T-cell (primary cell): ENCODE measurements at regions not wholly inside any gene's neighbourhood (a gene's known extent, or its start where the extent isn't known, plus 50 kb on each side); places are given as distances from the start of the nearest gene placed in this dataset.

Source experiments
- ATAC-seq, 4 experiments: fragments of 200-7000 bp in 3 of 4; fragments of 150-1000 bp in 1 of 4; cut with Tn5 transposase; replicated peaks in 1 of 4; 1 replicate in 3 of 4; 2 replicates in 1 of 4; pipeline ENCODE4 v1.10.0; 2021; ENCODE audit warnings: moderate library complexity in 3 of 4, mild to moderate bottlenecking in 2 of 4, moderate number of reproducible peaks in 1 of 4
- CTCF ChIA-PET, 2 donors: fragments of 300-600 bp; sonication (Branson Sonifier 250); formaldehyde crosslinking; loops; one replicate each; lab custom pipeline; 2022; ENCODE audit warnings: antibody characterized with exemption in 2 of 2; lab: Charles Lee
- POLR2A ChIA-PET, 2 donors: fragments of 300-600 bp; sonication (Branson Sonifier 250); formaldehyde crosslinking; loops; one replicate each; lab custom pipeline; 2022; ENCODE audit warnings: antibody characterized with exemption in 2 of 2; lab: Charles Lee
- DNase-seq, 35 experiments: peaks; one replicate each; pipeline versions ENCODE4 v3.0.0 to v3.0.0-alpha.2; 2013 to 2023
- H3K27ac ChIP-seq: one replicate; pipeline ENCODE4 v1.5.1; 2013; ENCODE audit warnings: low read length
- H3K27me3 ChIP-seq, 2 experiments: replicated peaks in 1 of 2; 1 replicate in 1 of 2; 2 replicates in 1 of 2; pipeline versions ENCODE4 v1.6.1 to v1.7.0; 2013; ENCODE audit warnings: low read length in 1 of 2, mixed read lengths in 1 of 2; ENCODE audit not compliant: control insufficient read depth in 2 of 2, insufficient read depth in 2 of 2; ENCODE audit errors: extremely low read depth in 1 of 2
- H3K36me3 ChIP-seq, 2 donors: 1 replicate in 1 of 2; 2 replicates in 1 of 2; pipeline versions ENCODE4 v1.6.1 to v1.7.0; 2013; ENCODE audit warnings: low read length in 1 of 2; ENCODE audit not compliant: control insufficient read depth in 2 of 2, insufficient read depth in 1 of 2; ENCODE audit errors: extremely low read depth in 1 of 2
- H3K4me1 ChIP-seq, 2 experiments: 1 replicate in 1 of 2; 2 replicates in 1 of 2; pipeline versions ENCODE4 v1.6.1 to v1.7.0; 2013; ENCODE audit warnings: low read length in 2 of 2, mixed read lengths in 1 of 2; ENCODE audit not compliant: insufficient read depth in 2 of 2, control insufficient read depth in 1 of 2; ENCODE audit errors: extremely low read depth in 1 of 2
- H3K4me3 ChIP-seq, 2 donors: 1 replicate in 1 of 2; 2 replicates in 1 of 2; pipeline versions ENCODE4 v1.5.1 to v1.7.0; 2013; ENCODE audit warnings: mild to moderate bottlenecking in 2 of 2, low read length in 1 of 2, moderate library complexity in 1 of 2; ENCODE audit not compliant: control insufficient read depth in 1 of 2; ENCODE audit errors: extremely low read depth in 1 of 2
- H3K9me3 ChIP-seq: 2 replicates; pipeline ENCODE4 v1.7.0; 2013
- H3K27ac Mint-ChIP-seq, 2 donors: one replicate each; pipeline ENCODE4 v1.8.0; 2020 to 2021; ENCODE audit warnings: mild to moderate bottlenecking in 2 of 2, mixed read lengths in 2 of 2
- H3K27me3 Mint-ChIP-seq, 2 donors: one replicate each; pipeline ENCODE4 v1.8.0; 2021 to 2022; ENCODE audit warnings: mixed read lengths in 2 of 2
- H3K36me3 Mint-ChIP-seq: one replicate; pipeline ENCODE4 v1.8.0; 2021; ENCODE audit warnings: mixed read lengths
- H3K4me1 Mint-ChIP-seq, 3 donors: one replicate each; pipeline ENCODE4 v1.8.0; 2020 to 2022; ENCODE audit warnings: mixed read lengths in 3 of 3, mild to moderate bottlenecking in 1 of 3
- H3K4me3 Mint-ChIP-seq, 3 donors: one replicate each; pipeline ENCODE4 v1.8.0; 2020 to 2022; ENCODE audit warnings: mild to moderate bottlenecking in 3 of 3, mixed read lengths in 3 of 3, moderate library complexity in 3 of 3
- H3K9me3 Mint-ChIP-seq, 3 donors: one replicate each; pipeline ENCODE4 v1.8.0; 2020 to 2022; ENCODE audit warnings: mixed read lengths in 3 of 3
- WGBS: methylation state at CpG from one replicate; pipeline ENCODE4 v1.1.5; 2013; ENCODE audit warnings: missing lambda C conversion rate; ENCODE audit not compliant: insufficient coverage; 5-methylcytosine and 5-hydroxymethylcytosine counted together

GRCh38 chr4:14912426-14912825 lies 89.9 kb upstream of the CPEB2 start:
- Mint-ChIP-seq H3K4me3 (no peak overlapping the region), H3K4me1 (no peaks in the 10 kb centered on the region), H3K36me3 (no peaks in the 10 kb centered on the region), H3K9me3 (no peaks in the 10 kb centered on the region), H3K27ac (no peak overlapping the region), H3K27me3 (peaks cover 15 to 33% of the 10 kb centered on the region in 2 donors)
- ATAC-seq = no peak
- ChIA-PET POLR2A (interaction anchor here in 1 of 2 donors (0.6 kb wide), 1 partner anchor 1147 kb away, joined by 3 read pairs; no protein-coding TSS in a partner anchor), CTCF (no interaction called here)
- H3K9me3 ChIP-seq = no peaks in the 10 kb centered on the region
- no peak overlapping the region for H3K27ac ChIP-seq
- DNase-seq = no peak
- no peaks in the 10 kb centered on the region for H3K27me3 ChIP-seq
- WGBS = no CpG with 5 or more reads among the region's 2 CpGs
- no peaks in the 10 kb centered on the region for H3K4me1 ChIP-seq
- no peak overlapping the region for H3K4me3 ChIP-seq
- no peaks in the 10 kb centered on the region for H3K36me3 ChIP-seq

- Histone ChIP-seq H3K4me1 (no peaks in the 10 kb centered on the region), H3K4me3 (no peak overlapping the region), H3K9me3 (no peaks in the 10 kb centered on the region), H3K27me3 (no peaks in the 10 kb centered on the region), H3K36me3 (no peaks in the 10 kb centered on the region), H3K27ac (no peak overlapping the region)
- ChIA-PET CTCF (no interaction called here), POLR2A (no interaction called here)
- ATAC-seq (no peak), DNase-seq (no peak)
- no CpG with 5 or more reads among the region's 2 CpGs for WGBS
- no peaks in the 10 kb centered on the region for H3K4me1 Mint-ChIP-seq
- peaks cover 14 to 22% of the 10 kb centered on the region in 2 donors for H3K27me3 Mint-ChIP-seq
- H3K36me3 Mint-ChIP-seq = no peaks in the 10 kb centered on the region
- H3K9me3 Mint-ChIP-seq = no peaks in the 10 kb centered on the region
- no peak overlapping the region for H3K4me3 Mint-ChIP-seq
- no peak overlapping the region for H3K27ac Mint-ChIP-seq
These were observed 87.3 kb upstream of the CPEB2 start for GRCh38 chr4:14915018-14915417.

GRCh38 chr4:14916554-14917297 lies 85.6 kb upstream of the CPEB2 start:
- no peaks in the 10 kb centered on the region for H3K9me3 Mint-ChIP-seq
- DNase-seq = no peak
- ATAC-seq = no peak
- WGBS = 61% methylated on average over 4 of the region's 7 CpGs
- H3K27me3 Mint-ChIP-seq = peaks cover 6 to 12% of the 10 kb centered on the region in 2 donors
- no peaks in the 10 kb centered on the region for H3K36me3 ChIP-seq
- H3K27ac ChIP-seq = no peak overlapping the region
- no peak overlapping the region for H3K27ac Mint-ChIP-seq
- H3K9me3 ChIP-seq = no peaks in the 10 kb centered on the region
- no peaks in the 10 kb centered on the region for H3K27me3 ChIP-seq
- no peak overlapping the region for H3K4me3 Mint-ChIP-seq
- H3K4me1 Mint-ChIP-seq = no peaks in the 10 kb centered on the region
- ChIA-PET CTCF (no interaction called here), POLR2A (no interaction called here)
- H3K4me1 ChIP-seq = no peaks in the 10 kb centered on the region
- no peak overlapping the region for H3K4me3 ChIP-seq
- no peaks in the 10 kb centered on the region for H3K36me3 Mint-ChIP-seq

- Mint-ChIP-seq H3K9me3 (no peaks in the 10 kb centered on the region), H3K27me3 (peaks cover 6 to 12% of the 10 kb centered on the region in 2 donors), H3K4me1 (no peaks in the 10 kb centered on the region), H3K27ac (no peak overlapping the region), H3K4me3 (no peak overlapping the region), H3K36me3 (no peaks in the 10 kb centered on the region)
- Histone ChIP-seq H3K9me3 (no peaks in the 10 kb centered on the region), H3K36me3 (no peaks in the 10 kb centered on the region), H3K4me3 (no peak overlapping the region), H3K4me1 (no peaks in the 10 kb centered on the region), H3K27me3 (no peaks in the 10 kb centered on the region), H3K27ac (no peak overlapping the region)
- DNase-seq (no peak), ATAC-seq (no peak)
- 86% methylated on average over 1 of the region's 1 CpG for WGBS
- POLR2A ChIA-PET = no interaction called here
- CTCF ChIA-PET = no interaction called here
These were observed 85.0 kb upstream of the CPEB2 start for GRCh38 chr4:14917298-14917633.

DNA sequence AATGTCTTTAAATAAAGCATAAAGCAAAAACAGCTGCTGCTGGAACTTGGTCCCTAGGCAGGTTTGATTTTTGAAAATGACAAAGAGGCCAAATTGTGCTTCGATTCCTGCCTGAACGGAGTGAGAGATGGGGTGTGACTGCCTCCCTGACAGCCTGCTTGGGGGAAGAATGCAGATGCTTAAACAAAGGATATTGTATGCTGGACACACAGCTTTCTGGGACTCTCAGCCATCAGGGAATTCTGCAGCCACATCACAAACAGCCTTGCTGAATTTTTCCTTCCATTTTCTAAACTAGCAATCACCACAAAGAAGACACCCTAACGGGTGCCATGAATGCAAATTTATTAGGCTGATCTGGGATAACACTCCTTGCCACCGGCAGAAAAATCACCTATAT lies 83.9 kb upstream of the CPEB2 start:
- H3K27me3 ChIP-seq = no peaks in the 10 kb centered on the region
- H3K27ac Mint-ChIP-seq = no peak overlapping the region

DNA sequence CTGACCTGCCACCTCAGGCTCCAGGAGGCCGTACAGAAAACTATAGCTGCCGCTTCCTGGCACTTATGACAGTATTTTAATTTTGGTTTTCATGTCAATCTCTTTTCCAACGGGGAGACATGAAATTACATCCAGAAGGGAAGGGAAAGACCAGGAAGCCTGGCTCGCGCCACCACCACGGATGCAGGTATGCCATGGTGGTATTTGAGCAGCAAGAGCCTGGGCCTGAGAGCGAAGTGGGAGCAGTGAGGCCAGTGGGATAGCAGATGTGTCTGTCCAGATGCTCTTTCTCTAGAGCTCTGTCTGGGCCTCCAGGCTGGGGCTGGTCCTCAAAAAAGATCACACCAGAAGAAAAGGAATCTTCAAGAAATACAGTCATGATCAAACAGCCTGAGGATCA lies 82.5 kb upstream of the CPEB2 start:
- no peak overlapping the region for H3K4me3 ChIP-seq
- H3K9me3 Mint-ChIP-seq = no peaks in the 10 kb centered on the region
- POLR2A ChIA-PET = no interaction called here
- no peak overlapping the region for H3K27ac ChIP-seq
- H3K27ac Mint-ChIP-seq = no peak overlapping the region
- no peak overlapping the region for H3K4me3 Mint-ChIP-seq
- no peak for DNase-seq
- H3K9me3 ChIP-seq = no peaks in the 10 kb centered on the region
- H3K4me1 ChIP-seq = no peaks in the 10 kb centered on the region
- H3K27me3 Mint-ChIP-seq = peaks cover 4 to 12% of the 10 kb centered on the region in 2 donors
- H3K4me1 Mint-ChIP-seq = no peaks in the 10 kb centered on the region
- ATAC-seq = no peak
- H3K36me3 Mint-ChIP-seq = no peaks in the 10 kb centered on the region
- no peaks in the 10 kb centered on the region for H3K27me3 ChIP-seq
- H3K36me3 ChIP-seq = no peaks in the 10 kb centered on the region
- CTCF ChIA-PET = no interaction called here
- WGBS = 89% methylated on average over 7 of the region's 7 CpGs

More for the DNA sequence above, 83.9 kb upstream of the CPEB2 start:
- CTCF ChIA-PET = interaction anchor here in 1 of 2 donors (0.5 kb wide), 1 partner anchor 903 kb away, joined by 6 read pairs; no protein-coding TSS in a partner anchor
- Histone ChIP-seq H3K36me3 (no peaks in the 10 kb centered on the region), H3K4me1 (no peaks in the 10 kb centered on the region), H3K27ac (no peak overlapping the region), H3K4me3 (no peak overlapping the region), H3K9me3 (no peaks in the 10 kb centered on the region)
- no peaks in the 10 kb centered on the region for H3K36me3 Mint-ChIP-seq
- ATAC-seq = no peak
- H3K4me3 Mint-ChIP-seq = no peak overlapping the region
- 83% methylated on average over 1 of the region's 4 CpGs for WGBS
- H3K27me3 Mint-ChIP-seq = peaks cover 6 to 12% of the 10 kb centered on the region in 2 donors
- no peak for DNase-seq
- H3K4me1 Mint-ChIP-seq = no peaks in the 10 kb centered on the region
- POLR2A ChIA-PET = interaction anchor here (0.6 to 0.8 kb wide), 2 partner anchors 86 to 1276 kb away, joined by 3 to 6 read pairs; no protein-coding TSS in a partner anchor
- H3K9me3 Mint-ChIP-seq = no peaks in the 10 kb centered on the region
